ENCODE measurements at regions not wholly inside any gene's neighbourhood (a gene's known extent, or its start where the extent isn't known, plus 50 kb on each side); places are given as distances from the start of the nearest gene placed in this dataset.

GRCh38 chr6:130314271-130314670 lies 51.5 kb upstream of the TMEM200A start:
- Histone ChIP-seq H3K27me3 (no peaks in the 10 kb centered on the region), H3K4me1 (no peaks in the 10 kb centered on the region), H3K4me3 (no peak overlapping the region), H3K36me3 (no peaks in the 10 kb centered on the region), H3K9me3 (no peaks in the 10 kb centered on the region), H3K27ac (no peak overlapping the region)
- DNase-seq (no peak), ATAC-seq (no peak)
- intact Hi-C loops (cut with DNase I): no loop called here
- WGBS (ENCODE audit: insufficient coverage, low coverage, low lambda C conversion rate, missing lambda C conversion rate): 57% methylated on average over 1 of the region's 1 CpG
- TF ChIP-seq POLR2A (IDR thresholded peaks at IDR 0.05) (no peak), CTCF (IDR thresholded peaks at IDR 0.05) (no peak)

GRCh38 chr6:130313206-130313605 lies 52.6 kb upstream of the TMEM200A start:
- no peaks in the 10 kb centered on the region for H3K36me3 ChIP-seq
- no peak overlapping the region for H3K4me3 ChIP-seq
- peaks cover 0 to 2% (median 0%) of the 10 kb centered on the region in 4 donors for H3K4me1 ChIP-seq
- H3K27ac ChIP-seq: no peak overlapping the region
- no peaks in the 10 kb centered on the region for H3K9me3 ChIP-seq
- no peaks in the 10 kb centered on the region for H3K27me3 ChIP-seq
- no peak for ATAC-seq
- WGBS (ENCODE audit: insufficient coverage, low coverage, low lambda C conversion rate, missing lambda C conversion rate): 55% methylated on average over 3 of the region's 4 CpGs
- intact Hi-C loops (cut with DNase I): no loop called here
- no peak for DNase-seq
- TF ChIP-seq POLR2A (IDR thresholded peaks at IDR 0.05) (no peak), CTCF (IDR thresholded peaks at IDR 0.05) (no peak)

GRCh38 chr6:130309028-130309427 lies 56.8 kb upstream of the TMEM200A start:
- no peaks in the 10 kb centered on the region for H3K36me3 ChIP-seq
- no peaks in the 10 kb centered on the region for H3K27me3 ChIP-seq
- H3K9me3 ChIP-seq: no peaks in the 10 kb centered on the region
- DNase-seq (no peak), ATAC-seq (no peak)
- intact Hi-C loops (cut with DNase I): no loop called here
- no peak overlapping the region for H3K27ac ChIP-seq
- TF ChIP-seq POLR2A (IDR thresholded peaks at IDR 0.05) (no peak), CTCF (IDR thresholded peaks at IDR 0.05) (no peak)
- peaks cover 0 to 7% (median 0%) of the 10 kb centered on the region in 4 donors for H3K4me1 ChIP-seq
- no peak overlapping the region for H3K4me3 ChIP-seq

GRCh38 chr6:130307752-130308361 lies 58.0 kb upstream of the TMEM200A start:
- TF ChIP-seq CTCF (IDR thresholded peaks at IDR 0.05) (no peak), POLR2A (IDR thresholded peaks at IDR 0.05) (no peak)
- DNase-seq: no peak
- Histone ChIP-seq H3K4me3 (no peak overlapping the region), H3K4me1 (peaks cover 0 to 7% (median 0%) of the 10 kb centered on the region in 4 donors), H3K9me3 (no peaks in the 10 kb centered on the region), H3K27ac (no peak overlapping the region), H3K36me3 (no peaks in the 10 kb centered on the region), H3K27me3 (no peaks in the 10 kb centered on the region)
- peak; percentile 83 to 99 (median 92) for ATAC-seq
- intact Hi-C loops (cut with DNase I): no loop called here
- WGBS (ENCODE audit: insufficient coverage, low coverage, low lambda C conversion rate, missing lambda C conversion rate): 38% methylated on average over 1 of the region's 1 CpG

GRCh38 chr6:130306377-130306776 lies 59.4 kb upstream of the TMEM200A start:
- H3K4me1 ChIP-seq: peaks cover 0 to 7% (median 0%) of the 10 kb centered on the region in 4 donors
- no peak for TF ChIP-seq CTCF (IDR thresholded peaks at IDR 0.05)
- no peak for TF ChIP-seq POLR2A (IDR thresholded peaks at IDR 0.05)
- H3K27ac ChIP-seq: no peak overlapping the region
- no peak for ATAC-seq
- no peak overlapping the region for H3K4me3 ChIP-seq
- H3K36me3 ChIP-seq: no peaks in the 10 kb centered on the region
- intact Hi-C loops (cut with DNase I): no loop called here
- DNase-seq: no peak
- H3K9me3 ChIP-seq: no peaks in the 10 kb centered on the region
- H3K27me3 ChIP-seq: no peaks in the 10 kb centered on the region
- 39% methylated on average over 2 of the region's 2 CpGs for WGBS (ENCODE audit: insufficient coverage, low coverage, low lambda C conversion rate, missing lambda C conversion rate)
